Stimulated activated CD8-positive, alpha-beta memory T cell treated with anti-CD3 and anti-CD28 coated beads, Interleukin-4, amount 100 ng/mL, for 4 hours (primary cell): ENCODE measurements at regions not wholly inside any gene's neighbourhood (a gene's known extent, or its start where the extent isn't known, plus 50 kb on each side); places are given as distances from the start of the nearest gene placed in this dataset.
"Not testable (repeated sequence)": the region's sequence is repeated elsewhere in the genome, so short reads cannot be mapped to it uniquely, and the experiment has no call there.

ENCODE experiments used
- DNase-seq, 2 donors: peaks; one replicate each; pipeline ENCODE4 v3.0.0-alpha.2; 2020; ENCODE audit warnings: low read depth in 2 of 2, low spot score in 1 of 2

DNA sequence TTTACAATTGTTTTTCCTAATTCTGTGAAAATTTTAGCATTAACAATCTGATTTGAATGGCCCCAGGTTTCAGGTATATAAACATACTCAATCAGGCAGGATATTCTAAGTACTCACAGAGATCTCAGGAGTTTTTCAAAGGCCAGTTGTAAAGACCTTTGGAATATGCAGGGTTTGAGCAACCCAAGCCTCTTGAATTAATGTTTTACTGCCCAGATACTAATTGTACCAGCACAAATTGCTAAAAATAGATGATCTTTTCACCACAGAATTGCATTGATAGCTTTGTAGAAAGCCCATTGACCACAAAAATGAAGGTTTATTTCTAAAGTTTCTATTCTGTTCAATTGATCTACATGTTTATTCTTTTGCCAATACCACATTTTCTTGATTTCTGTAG is 186.5 kb downstream of the OSTF1 start:
- DNase-seq, result no peak

DNA sequence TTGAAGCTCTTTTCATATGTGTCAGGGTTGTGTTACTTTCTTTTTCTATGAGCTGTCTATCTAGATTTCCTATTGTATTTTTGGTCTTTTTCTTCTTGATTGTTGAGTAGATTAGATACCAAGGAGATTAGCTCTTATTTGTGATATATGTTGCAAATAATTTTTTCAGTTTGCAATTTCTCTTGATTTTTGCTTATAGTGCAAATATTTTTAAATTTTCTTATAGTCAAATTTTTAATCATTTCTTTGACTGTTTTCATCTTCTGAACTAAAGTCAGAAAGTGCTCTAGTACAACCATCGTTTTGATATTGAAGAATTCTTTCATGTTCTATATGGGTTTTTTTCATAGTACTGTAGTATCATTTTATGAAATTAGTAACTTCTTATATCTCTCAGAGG is 193.7 kb downstream of the OSTF1 start:
- no peak for DNase-seq

- DNase-seq, result no peak
These were observed 201.0 kb downstream of the OSTF1 start for GRCh38 chr9:75289332-75289731.

DNA sequence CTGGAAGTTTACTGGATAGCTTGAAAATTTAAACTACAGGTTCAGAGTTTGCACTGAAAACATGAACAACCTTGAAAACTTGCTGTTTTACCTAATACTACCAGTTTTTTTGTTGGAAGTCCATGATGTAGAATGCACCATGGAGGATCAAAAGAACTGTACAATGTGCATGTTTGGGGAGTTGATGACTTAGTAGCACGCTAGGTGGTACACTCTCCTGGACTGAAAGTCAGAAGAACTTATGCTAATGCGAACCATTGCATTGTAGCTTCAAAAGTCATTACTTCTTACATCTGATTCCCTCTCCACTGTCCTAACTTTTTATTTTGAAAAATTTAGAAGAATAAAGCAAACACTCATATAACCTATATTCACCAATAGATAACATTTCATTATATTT is 211.0 kb downstream of the OSTF1 start:
- DNase-seq, result no peak

- no peak for DNase-seq
These were observed 245.3 kb downstream of the OSTF1 start for GRCh38 chr9:75333624-75334023.

DNA sequence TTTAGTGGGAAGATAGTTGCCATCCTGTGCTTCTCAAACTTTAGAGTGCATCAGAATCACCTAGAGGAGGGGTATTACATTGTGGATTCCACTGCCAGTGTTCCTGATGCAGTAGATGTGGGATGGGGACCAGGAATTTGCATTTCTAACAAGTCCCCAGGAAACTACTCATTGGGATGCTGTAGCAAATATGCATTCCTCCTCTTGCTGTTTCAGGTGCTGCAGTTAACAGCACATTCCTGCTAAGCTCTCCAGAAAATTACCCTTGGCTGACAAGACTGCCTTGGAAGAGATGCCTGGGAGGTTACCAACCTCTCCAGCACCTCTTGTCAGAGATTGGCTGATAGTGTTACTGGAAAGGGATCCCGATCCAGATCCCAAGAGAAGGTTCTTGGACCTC is 270.5 kb downstream of the OSTF1 start:
- DNase-seq, result no peak

DNA sequence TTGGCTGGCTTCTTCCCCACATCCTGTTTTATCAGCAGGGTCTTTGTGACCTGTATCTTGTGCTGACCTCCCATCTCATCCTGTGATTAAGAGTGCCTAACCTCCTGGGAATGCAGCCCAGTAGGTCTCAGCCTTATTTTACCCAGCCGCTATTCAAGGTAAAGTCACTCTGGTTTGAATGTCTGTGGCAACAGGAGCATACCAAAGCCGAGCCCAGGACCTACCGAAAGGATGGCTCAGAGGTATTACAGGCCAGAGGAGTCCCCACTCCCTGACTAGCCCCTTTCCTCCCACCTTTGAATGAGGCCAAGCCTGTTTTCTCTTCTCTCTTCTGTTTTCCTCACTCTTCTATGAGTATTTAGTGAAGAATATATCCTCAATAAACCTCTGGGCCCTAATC is 271.3 kb downstream of the OSTF1 start:
- no peak for DNase-seq

GRCh38 chr9:75360252-75360651 is 271.9 kb downstream of the OSTF1 start:
- DNase-seq, result no peak

GRCh38 chr9:75362446-75362845 is 274.1 kb downstream of the OSTF1 start:
- not testable (repeated sequence) for DNase-seq

DNA sequence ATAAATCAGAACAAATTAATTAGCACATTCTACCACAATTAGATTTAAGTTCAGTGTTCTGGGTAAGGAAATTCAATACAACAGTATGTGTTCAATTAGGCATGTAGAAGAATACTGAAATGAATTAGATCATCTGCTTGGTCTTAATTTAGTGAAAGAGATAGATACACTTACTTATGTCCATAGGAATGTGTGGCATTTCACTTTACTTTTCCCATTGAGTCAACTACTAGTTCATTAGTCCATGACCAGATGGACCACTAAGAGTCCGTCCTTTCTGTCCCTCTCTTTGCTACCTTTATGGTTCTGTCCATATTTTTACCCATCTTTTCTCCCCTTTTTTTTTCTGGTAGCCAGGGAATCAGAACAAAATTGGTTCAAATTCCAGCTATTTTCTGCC is 276.9 kb downstream of the OSTF1 start:
- DNase-seq, result no peak

GRCh38 chr9:75369989-75370388 is 281.7 kb downstream of the OSTF1 start:
- DNase-seq, result no peak

- DNase-seq, result no peak
These were observed 284.4 kb downstream of the OSTF1 start for GRCh38 chr9:75372499-75373268.

DNA sequence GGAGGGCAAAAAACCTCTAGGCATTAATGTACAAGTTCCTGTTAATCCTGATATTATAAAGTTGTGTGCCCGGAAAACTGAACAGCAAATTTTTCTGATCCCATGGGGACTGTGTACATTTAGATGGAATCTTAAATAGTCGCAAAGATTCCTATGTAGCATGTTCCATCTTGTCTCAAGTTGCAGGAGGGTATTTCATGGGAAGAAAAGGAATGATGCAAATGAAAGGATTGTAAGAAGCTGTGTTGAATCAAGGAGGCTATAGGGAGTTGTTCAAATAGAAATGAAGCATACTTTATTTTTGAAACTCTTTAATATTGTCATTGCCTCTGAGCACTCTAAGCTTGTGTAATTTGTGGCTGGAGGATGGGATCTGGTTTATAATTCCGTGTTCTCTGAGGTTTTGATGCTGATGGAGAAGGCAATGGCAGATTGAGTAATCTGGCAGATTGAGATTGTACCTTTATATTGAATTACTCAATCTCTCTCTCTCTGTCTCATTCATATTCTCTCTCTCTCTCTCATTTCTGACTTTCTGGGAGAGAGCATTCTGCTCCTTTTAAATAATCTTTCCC is 288.5 kb downstream of the OSTF1 start:
- DNase-seq, result no peak

GRCh38 chr9:75378036-75378435 is 289.7 kb downstream of the OSTF1 start:
- no peak for DNase-seq

- no peak for DNase-seq
These were observed 290.6 kb downstream of the OSTF1 start for GRCh38 chr9:75378926-75379325.

DNA sequence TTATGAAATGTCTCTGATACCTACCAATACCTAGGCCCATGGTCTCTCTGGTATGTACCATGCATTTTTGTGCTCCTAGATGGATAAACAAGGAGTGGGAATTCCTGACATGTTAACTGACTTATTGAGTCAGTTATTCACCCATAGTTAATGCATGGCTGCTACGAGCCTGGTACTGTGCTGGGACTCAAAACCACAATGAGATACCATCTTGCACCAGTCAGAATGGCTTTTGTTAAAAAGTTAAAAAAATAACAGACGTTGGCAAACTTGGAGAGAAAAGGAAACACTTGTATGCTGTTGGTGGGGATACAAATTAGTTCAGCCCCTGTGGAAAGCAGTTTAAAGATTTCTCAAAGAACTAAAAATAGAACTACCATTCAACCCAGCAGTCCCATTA is 293.8 kb downstream of the OSTF1 start:
- no peak for DNase-seq

DNA sequence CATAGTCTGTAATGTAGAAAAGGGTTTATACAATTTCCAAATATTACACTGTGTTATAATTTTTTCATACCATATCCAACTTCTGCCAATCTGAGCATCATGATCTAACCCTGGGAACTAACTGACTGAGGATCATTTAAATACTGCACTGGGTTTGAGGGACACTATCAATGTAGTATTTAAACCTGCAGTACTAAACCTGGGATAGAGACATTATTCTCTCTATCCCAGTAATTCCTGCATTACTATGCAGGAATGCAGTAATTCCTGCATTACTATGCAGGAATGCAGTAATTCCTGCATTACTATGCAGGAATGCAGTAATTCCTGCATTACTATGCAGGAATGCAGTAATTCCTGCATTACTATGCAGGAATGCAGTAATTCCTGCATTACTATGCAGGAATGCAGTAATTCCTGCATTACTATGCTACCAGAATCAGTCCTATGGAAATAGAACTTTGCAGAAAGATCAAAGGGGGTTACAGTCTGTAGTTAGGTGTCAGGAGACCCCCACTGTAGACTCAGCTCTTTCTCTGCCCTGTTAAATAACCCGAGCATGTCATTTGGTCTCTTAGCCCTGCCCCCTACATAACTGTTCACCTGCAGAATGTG is 295.2 kb downstream of the OSTF1 start:
- not testable (repeated sequence) for DNase-seq

DNA sequence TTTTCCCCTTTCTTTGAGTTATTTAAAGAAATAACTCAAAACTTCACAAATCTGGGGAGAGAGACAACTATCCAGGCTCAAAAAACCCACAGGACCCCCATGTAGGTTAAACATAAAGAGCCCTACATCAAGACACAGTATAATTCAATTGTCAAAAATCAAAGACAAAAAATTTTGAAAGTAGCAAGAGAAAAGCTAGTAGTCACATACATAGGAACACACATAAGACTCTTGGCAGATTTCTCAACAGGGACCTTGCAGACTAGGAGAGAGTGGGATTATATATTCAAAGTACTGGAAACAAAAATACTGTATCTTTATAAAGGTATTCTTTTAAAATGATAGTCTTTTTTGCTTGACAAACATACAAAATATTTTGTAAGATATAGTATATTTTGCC is 296.9 kb downstream of the OSTF1 start:
- DNase-seq, result no peak

GRCh38 chr9:75389101-75389500 is 300.8 kb downstream of the OSTF1 start:
- no peak for DNase-seq

GRCh38 chr9:75390951-75391350 is 302.6 kb downstream of the OSTF1 start:
- no peak for DNase-seq

DNA sequence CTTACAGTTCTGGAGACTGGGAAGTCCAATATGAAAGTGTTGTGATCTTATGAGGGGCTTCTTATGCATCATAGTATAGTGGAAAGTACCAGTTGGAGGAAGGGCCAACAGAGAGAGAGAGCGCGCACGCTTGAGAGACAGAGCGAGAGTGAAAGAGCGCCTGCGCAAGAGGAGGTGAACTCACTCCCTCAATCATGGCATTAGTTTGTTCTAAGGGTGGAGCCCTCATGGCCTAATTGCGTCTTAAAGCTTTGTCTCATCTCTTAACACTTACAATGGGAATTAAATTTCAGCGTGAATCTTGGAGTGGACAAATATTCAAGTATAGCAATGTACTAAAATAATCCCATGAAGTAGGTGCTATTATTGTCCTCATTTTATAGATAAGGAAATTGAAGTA is 303.2 kb downstream of the OSTF1 start:
- DNase-seq, result no peak

DNA sequence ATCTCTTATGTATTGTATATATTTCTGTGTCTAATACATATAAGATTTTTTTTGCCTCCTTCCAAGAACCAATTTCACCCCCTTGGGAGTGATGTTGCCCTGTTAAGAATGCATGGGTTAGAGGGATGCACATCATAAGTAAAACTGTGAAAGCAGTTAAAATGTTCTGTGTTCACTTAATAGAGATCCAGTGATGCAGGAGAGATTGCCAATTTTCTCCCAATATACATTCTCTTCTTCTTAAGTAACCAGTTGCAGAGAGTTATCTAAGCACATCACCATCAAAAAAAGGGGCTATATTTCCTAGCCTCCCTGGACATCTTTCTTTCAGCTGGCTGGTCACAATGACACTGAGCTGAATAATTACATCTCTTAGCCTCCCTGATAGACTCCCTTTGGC is 307.0 kb downstream of the OSTF1 start:
- no peak for DNase-seq

- DNase-seq, result no peak
These were observed 309.5 kb downstream of the OSTF1 start for GRCh38 chr9:75397836-75398235.
